GM12865 (cell line): ENCODE measurements at regions not wholly inside any gene's neighbourhood (a gene's known extent, or its start where the extent isn't known, plus 50 kb on each side); places are given as distances from the start of the nearest gene placed in this dataset.
"Not testable (repeated sequence)": the region's sequence is repeated elsewhere in the genome, so short reads cannot be mapped to it uniquely, and the experiment has no call there.

Experiments used
- DNase-seq: peaks from one replicate; pipeline ENCODE4 v3.0.0; 2010; ENCODE audit warnings: low read depth
- H3K4me3 ChIP-seq: 2 replicates; pipeline ENCODE4 v1.5.1; 2011; ENCODE audit warnings: mild to moderate bottlenecking, low read depth, low read length, control low read depth
- TF ChIP-seq, protein P1 (sequence below): IDR thresholded peaks from 2 replicates; pipeline ENCODE4 v1.5.1; 2011; ENCODE audit warnings: low read length, control low read depth, low read depth, inconsistent platforms; ENCODE audit not compliant: insufficient read depth; ENCODE audit errors: missing control alignments

DNA sequence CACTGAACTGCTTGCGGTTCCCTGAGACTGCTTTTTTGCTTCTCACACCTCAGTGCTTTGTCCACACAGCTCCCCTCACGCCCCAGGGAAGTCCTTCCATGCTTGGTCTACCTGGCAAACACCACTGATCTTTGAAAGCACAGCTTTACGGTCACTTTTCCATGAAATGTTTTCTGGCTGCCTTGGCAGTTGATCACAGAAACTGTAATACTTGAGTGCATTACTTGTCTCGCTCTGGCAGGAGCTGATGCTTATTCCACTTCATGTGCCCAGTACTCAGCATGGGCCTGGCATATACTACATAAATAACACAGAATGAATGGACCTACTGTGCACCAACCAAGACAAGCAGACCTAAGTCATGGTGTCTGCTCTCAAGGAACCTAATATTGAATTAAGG is 121.1 kb downstream of the MEX3B start:
- TF ChIP-seq, protein P1, sequence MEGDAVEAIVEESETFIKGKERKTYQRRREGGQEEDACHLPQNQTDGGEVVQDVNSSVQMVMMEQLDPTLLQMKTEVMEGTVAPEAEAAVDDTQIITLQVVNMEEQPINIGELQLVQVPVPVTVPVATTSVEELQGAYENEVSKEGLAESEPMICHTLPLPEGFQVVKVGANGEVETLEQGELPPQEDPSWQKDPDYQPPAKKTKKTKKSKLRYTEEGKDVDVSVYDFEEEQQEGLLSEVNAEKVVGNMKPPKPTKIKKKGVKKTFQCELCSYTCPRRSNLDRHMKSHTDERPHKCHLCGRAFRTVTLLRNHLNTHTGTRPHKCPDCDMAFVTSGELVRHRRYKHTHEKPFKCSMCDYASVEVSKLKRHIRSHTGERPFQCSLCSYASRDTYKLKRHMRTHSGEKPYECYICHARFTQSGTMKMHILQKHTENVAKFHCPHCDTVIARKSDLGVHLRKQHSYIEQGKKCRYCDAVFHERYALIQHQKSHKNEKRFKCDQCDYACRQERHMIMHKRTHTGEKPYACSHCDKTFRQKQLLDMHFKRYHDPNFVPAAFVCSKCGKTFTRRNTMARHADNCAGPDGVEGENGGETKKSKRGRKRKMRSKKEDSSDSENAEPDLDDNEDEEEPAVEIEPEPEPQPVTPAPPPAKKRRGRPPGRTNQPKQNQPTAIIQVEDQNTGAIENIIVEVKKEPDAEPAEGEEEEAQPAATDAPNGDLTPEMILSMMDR: no peak
- DNase-seq: no peak
- no peak overlapping the region for H3K4me3 ChIP-seq

DNA sequence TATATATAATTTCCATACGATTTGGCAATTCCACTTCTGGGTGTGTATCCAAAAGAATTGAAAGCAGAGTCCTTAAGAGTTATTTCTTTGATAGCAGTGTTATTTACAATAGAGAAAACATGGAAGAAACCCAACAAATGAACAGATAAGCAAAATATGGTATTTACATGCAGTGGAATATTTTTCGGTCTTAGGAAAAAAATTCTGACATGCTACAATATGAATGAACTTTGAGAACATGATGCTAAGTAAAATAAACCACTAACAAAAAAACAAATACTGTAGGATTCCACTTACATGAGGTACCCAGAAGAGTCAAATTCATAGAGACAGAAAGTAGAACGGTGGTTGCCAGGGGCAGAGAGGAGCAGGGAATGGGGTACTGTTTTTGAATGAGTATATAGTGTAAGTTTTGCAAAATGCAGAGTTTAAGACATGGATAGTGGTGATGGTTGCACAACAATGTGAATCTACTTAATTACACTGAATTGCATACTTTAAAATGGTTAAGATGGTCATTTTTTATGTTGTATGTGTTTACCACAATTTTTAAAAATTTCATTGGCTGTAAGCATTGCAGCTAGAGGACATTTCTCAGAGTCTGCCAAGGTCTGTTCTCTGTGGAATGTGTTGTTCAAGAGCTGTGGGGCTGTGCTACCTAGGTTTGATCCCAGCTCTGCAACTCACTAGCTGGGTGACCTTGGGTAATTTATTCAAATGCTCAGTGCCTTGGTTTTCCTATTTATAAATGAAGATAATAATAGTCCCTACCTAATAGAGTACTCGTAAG is 122.1 kb downstream of the MEX3B start:
- DNase-seq: no peak
- TF ChIP-seq, protein P1: no peak
- H3K4me3 ChIP-seq: no peak overlapping the region

DNA sequence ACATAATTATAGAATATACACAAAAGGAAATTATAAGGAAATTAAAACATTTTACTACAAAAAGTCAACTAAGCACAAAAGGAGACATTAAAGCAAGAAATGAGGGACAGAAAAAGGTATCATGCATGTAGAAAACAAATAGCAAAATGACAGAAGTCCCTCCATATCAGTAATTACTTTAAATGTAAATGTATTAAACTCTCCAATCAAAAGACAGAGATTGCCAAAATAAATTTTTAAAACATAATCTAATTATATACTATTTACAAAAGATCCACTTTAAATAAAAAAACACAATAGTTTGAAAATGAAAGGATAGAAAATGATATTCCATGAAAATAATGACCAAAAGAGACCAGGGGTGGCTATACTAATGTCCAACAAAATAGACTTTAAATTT is 123.7 kb downstream of the MEX3B start:
- no peak for DNase-seq
- no peak overlapping the region for H3K4me3 ChIP-seq
- TF ChIP-seq, protein P1: no peak

DNA sequence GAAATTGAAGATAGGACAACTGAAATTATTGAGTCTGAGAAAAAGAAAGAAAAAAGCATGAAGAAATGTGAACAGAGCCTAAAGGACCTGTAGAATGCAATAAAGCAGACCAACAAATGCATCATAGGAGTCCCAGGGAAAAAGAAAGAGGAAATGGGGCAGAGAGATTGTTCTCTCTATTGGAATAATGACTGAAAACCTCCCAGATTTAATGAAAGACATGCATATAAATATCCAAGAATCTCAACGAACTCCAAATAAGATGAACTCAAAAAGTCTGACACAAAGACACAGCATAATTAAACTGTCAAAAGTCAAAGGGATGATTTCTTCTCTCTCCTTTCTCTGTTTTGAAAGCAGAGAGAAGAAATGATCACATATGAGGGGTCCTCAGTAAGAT is 124.7 kb downstream of the MEX3B start:
- no peak for DNase-seq
- TF ChIP-seq, protein P1: no peak
- H3K4me3 ChIP-seq: no peak overlapping the region

DNA sequence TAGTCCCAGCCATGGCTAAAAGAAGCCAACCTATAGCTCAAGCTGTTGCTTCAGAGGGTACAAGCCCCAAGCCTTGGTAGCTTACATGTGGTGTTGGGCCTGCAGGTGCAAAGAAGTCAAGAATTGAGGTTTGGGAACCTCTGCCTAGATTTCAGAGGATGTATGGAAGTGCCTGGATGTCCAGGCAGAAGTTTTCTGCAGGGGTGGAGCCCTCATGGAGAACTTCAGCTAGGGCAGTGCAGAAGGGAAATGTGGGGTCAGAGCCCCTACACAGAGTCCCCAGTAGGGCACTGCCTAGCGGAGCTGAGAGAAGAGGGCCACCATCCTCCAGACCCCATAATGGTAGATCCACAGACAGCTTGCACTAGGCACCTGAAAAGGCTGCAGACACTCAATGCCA is 127.1 kb downstream of the MEX3B start:
- H3K4me3 ChIP-seq, DNase-seq: not testable (repeated sequence)

DNA sequence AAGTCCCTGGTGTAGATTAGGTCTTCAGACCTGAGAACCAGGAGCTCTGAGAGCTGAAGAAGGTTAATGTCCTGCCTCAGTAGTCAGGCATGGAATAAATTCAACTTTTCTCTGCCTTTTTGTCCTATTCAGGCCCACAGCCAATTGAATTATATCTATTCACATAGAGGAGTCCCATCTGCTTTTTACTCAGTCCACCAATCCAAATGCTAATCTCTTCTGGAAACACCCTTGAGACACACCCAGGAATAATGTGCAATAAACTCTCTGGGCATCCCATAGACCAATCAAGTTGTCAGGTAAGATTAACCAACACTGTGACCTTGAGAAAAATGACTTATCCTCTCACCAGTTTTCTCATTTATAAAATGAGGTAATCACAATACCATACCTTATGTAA is 129.4 kb downstream of the MEX3B start:
- no peak overlapping the region for H3K4me3 ChIP-seq
- no peak for DNase-seq
- TF ChIP-seq, protein P1: no peak

DNA sequence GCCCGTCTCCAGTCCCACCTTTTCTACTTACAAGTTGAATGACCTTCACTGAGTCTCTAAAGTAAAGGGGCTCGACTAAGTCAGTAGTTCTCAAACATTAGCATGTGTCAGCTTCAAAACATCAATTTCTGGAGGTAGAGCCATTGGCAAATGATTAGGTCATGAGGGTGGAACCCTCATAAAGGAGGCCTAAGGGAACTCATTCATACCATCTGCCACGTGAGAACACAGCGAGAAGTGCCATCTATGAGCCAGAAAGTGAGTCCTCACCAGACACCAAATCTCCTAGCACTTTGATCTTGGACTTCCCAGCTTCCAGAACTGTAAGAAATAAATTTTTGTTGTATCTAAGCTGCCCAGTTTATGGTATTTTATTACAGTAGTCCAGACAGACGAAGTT is 129.8 kb downstream of the MEX3B start:
- TF ChIP-seq, protein P1: no peak
- DNase-seq: no peak

More for the DNA sequence above, 129.8 kb downstream of the MEX3B start:
- no peak overlapping the region for H3K4me3 ChIP-seq
